ENCODE measurements at regions not wholly inside any gene's neighbourhood (a gene's known extent, or its start where the extent isn't known, plus 50 kb on each side); places are given as distances from the start of the nearest gene placed in this dataset.

- no peak overlapping the region for H3K4me3 ChIP-seq (ENCODE audit: control insufficient read depth, low read depth, low read length)
- no peak for DNase-seq (ENCODE audit: low read depth)
- TF ChIP-seq CTCF (IDR thresholded peaks at IDR 0.05; ENCODE audit: control insufficient read depth, insufficient read depth, low read depth, low read length, missing control alignments), result no peak
Observed at GRCh38 chr14:41167040-41167439, 439.6 kb upstream of the LRFN5 start.

GRCh38 chr14:41154143-41154807, 452.4 kb upstream of the LRFN5 start:
- TF ChIP-seq CTCF (IDR thresholded peaks at IDR 0.05; ENCODE audit: control insufficient read depth, insufficient read depth, low read depth, low read length, missing control alignments), result no peak
- no peak overlapping the region for H3K4me3 ChIP-seq (ENCODE audit: control insufficient read depth, low read depth, low read length)
- no peak for DNase-seq (ENCODE audit: low read depth)

GRCh38 chr14:41146391-41146790, 460.3 kb upstream of the LRFN5 start:
- DNase-seq (ENCODE audit: low read depth), result no peak
- no peak overlapping the region for H3K4me3 ChIP-seq (ENCODE audit: control insufficient read depth, low read depth, low read length)
- no peak for TF ChIP-seq CTCF (IDR thresholded peaks at IDR 0.05; ENCODE audit: control insufficient read depth, insufficient read depth, low read depth, low read length, missing control alignments)

- no peak overlapping the region for H3K4me3 ChIP-seq (ENCODE audit: control insufficient read depth, low read depth, low read length)
- no peak for TF ChIP-seq CTCF (IDR thresholded peaks at IDR 0.05; ENCODE audit: control insufficient read depth, insufficient read depth, low read depth, low read length, missing control alignments)
Observed at GRCh38 chr14:41144370-41144769, 462.3 kb upstream of the LRFN5 start.

GRCh38 chr14:41137741-41138140, 468.9 kb upstream of the LRFN5 start:
- DNase-seq (ENCODE audit: low read depth), result no peak
- no peak for TF ChIP-seq CTCF (IDR thresholded peaks at IDR 0.05; ENCODE audit: control insufficient read depth, insufficient read depth, low read depth, low read length, missing control alignments)
- no peak overlapping the region for H3K4me3 ChIP-seq (ENCODE audit: control insufficient read depth, low read depth, low read length)

More at GRCh38 chr14:41144370-41144769, 462.3 kb upstream of the LRFN5 start:
- DNase-seq (ENCODE audit: low read depth), result no peak

GRCh38 chr14:41130274-41130673, 476.4 kb upstream of the LRFN5 start:
- DNase-seq (ENCODE audit: low read depth), result no peak
- no peak for TF ChIP-seq CTCF (IDR thresholded peaks at IDR 0.05; ENCODE audit: control insufficient read depth, insufficient read depth, low read depth, low read length, missing control alignments)
- no peak overlapping the region for H3K4me3 ChIP-seq (ENCODE audit: control insufficient read depth, low read depth, low read length)

Measured in AG09309 (cell line).